SJCRH30 (cell line): ENCODE measurements at regions not wholly inside any gene's neighbourhood (a gene's known extent, or its start where the extent isn't known, plus 50 kb on each side); places are given as distances from the start of the nearest gene placed in this dataset.

Source experiments
- DNase-seq, 2 experiments: peaks; one replicate each; pipeline ENCODE4 v3.0.0-alpha.2; 2015 to 2020
- H3K27ac ChIP-seq: fragments of 250-450 bp; sonication (Bioruptor Pico); 2 replicates; pipeline ENCODE4 v1.5.1; 2020; ENCODE audit warnings: mild to moderate bottlenecking, moderate library complexity
- H3K27me3 ChIP-seq: fragments of 250-450 bp; sonication (Bioruptor Pico); 2 replicates; pipeline ENCODE4 v1.5.1; 2020; ENCODE audit warnings: mild to moderate bottlenecking, moderate library complexity
- H3K36me3 ChIP-seq: fragments of 250-450 bp; sonication (Bioruptor Pico); 2 replicates; pipeline ENCODE4 v1.5.1; 2020; ENCODE audit warnings: mild to moderate bottlenecking, moderate library complexity
- H3K4me1 ChIP-seq: fragments of 250-450 bp; sonication (Bioruptor Pico); 2 replicates; pipeline ENCODE4 v1.5.1; 2020; ENCODE audit warnings: mild to moderate bottlenecking, moderate library complexity
- H3K4me3 ChIP-seq: fragments of 250-450 bp; sonication (Bioruptor Pico); 2 replicates; pipeline ENCODE4 v1.5.1; 2020; ENCODE audit warnings: mild to moderate bottlenecking, moderate library complexity
- H3K9me3 ChIP-seq: fragments of 250-450 bp; sonication (Bioruptor Pico); replicated peaks from 2 replicates; pipeline ENCODE4 v1.5.1; 2020; ENCODE audit warnings: mild to moderate bottlenecking, moderate library complexity

DNA sequence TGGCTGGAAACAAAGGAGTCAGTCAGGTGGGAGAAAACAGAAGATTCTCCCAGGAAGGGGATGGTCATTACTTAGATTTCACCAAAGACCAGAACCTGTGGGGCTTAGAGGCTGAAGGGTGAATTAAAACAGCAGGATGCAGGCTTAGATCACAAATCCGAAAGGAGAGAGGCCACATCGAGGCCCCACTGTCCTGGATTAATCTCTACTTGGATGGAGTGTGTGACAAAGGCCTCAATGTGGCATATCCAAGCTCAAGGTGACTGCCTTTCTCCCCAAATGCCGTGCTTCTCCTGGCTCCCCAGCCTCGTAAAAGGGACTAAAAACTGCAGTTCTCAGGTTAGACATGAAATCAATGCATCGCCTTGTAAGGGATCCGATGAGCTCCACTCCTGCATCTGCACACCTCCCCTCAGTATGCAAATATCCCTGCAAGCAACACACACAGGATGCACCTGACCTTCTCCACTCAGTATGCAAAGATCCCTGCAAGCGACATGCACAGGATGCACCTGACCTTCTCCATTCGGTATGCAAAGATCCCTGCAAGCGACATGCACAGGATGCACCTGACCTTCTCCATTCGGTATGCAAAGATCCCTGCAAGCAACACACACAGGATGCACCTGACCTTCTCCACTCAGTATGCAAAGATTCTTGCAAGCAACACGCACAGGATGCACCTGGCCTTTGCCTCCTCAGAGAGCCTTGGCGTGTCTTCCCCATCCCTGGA is 447.4 kb downstream of the BRD1 start:
- H3K9me3 ChIP-seq, result 0 out of 2 replicates have a peak, but pooled peaks cover 2% of the 10 kb centered on the region
- H3K4me1 ChIP-seq, result no peaks in the 10 kb centered on the region
- no peak overlapping the region for H3K4me3 ChIP-seq
- H3K27me3 ChIP-seq, result peaks cover 57% of the 10 kb centered on the region
- no peaks in the 10 kb centered on the region for H3K36me3 ChIP-seq
- no peak for DNase-seq
- H3K27ac ChIP-seq, result no peak overlapping the region

DNA sequence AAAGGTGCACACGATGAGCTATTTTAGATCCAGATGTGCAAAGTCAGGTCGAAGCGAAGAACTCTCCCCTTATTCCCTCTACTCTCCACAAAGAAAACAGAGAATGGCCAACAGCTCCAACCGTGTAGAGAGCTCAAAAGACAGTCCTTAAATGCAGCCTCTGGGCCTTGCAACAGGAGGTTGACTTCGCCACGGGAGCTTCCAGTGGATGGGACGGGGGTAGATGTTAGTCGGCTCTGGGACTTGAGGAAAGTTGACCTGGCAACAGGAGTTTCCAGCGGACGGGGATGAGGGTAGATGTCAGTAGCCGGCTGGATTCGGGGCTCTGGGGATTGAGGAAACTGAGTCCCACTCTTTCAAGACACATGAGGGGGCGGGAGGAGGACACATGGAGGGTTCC is 450.4 kb downstream of the BRD1 start:
- Histone ChIP-seq H3K9me3 (0 out of 2 replicates have a peak, but pooled peaks cover 2% of the 10 kb centered on the region), H3K36me3 (no peaks in the 10 kb centered on the region), H3K4me3 (no peak overlapping the region), H3K4me1 (no peaks in the 10 kb centered on the region), H3K27me3 (peaks cover 66% of the 10 kb centered on the region), H3K27ac (no peak overlapping the region)
- no peak for DNase-seq

DNA sequence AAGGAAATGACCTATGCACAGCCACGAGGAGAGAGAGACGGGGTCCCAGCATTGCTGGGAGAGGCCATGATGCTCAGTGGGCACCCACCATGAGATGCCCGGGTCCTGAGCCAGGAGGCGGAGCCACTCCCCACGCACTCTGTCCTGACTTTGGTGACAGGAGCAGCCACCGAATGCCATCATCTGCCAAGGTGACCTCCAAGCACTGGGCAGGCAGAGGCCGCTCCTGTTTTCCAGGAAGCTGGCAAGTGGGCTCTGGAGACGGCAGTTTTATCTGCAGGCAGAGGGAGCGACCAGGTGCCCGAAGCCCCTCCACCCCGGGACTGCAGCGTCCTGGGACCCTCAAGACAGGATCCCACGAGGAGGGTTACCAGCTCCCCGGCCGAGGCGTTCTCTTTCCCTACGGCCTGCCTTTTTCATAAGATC is 453.9 kb downstream of the BRD1 start:
- 0 out of 2 replicates have a peak, but pooled peaks cover 2% of the 10 kb centered on the region for H3K9me3 ChIP-seq

DNA sequence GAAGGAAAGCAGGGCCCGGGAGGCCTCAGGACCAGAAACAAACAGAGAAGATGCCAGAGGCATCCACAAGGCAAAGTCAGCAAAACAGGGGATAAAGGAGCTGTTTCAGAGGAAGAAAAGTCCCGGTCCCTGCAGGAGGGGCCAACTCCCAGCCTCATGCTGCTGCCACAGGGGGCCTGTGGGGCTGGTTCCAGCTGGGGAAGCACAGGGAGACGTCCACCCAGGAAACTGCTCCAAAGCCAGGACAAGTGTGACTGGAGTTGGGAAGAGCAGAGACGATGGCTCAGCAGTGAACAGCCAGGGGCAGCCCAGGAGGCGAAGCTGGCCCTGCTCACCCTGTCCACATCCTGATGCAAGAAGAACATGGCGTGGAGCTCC is 454.4 kb downstream of the BRD1 start:
- Histone ChIP-seq H3K4me3 (no peak overlapping the region), H3K9me3 (0 out of 2 replicates have a peak, but pooled peaks cover 2% of the 10 kb centered on the region)
- no peak for DNase-seq

More for the DNA sequence above, 453.9 kb downstream of the BRD1 start:
- H3K4me1 ChIP-seq, result no peaks in the 10 kb centered on the region
- DNase-seq, result no peak
- no peak overlapping the region for H3K4me3 ChIP-seq
- H3K36me3 ChIP-seq, result no peaks in the 10 kb centered on the region
- no peak overlapping the region for H3K27ac ChIP-seq
- H3K27me3 ChIP-seq, result peaks cover 72% of the 10 kb centered on the region

DNA sequence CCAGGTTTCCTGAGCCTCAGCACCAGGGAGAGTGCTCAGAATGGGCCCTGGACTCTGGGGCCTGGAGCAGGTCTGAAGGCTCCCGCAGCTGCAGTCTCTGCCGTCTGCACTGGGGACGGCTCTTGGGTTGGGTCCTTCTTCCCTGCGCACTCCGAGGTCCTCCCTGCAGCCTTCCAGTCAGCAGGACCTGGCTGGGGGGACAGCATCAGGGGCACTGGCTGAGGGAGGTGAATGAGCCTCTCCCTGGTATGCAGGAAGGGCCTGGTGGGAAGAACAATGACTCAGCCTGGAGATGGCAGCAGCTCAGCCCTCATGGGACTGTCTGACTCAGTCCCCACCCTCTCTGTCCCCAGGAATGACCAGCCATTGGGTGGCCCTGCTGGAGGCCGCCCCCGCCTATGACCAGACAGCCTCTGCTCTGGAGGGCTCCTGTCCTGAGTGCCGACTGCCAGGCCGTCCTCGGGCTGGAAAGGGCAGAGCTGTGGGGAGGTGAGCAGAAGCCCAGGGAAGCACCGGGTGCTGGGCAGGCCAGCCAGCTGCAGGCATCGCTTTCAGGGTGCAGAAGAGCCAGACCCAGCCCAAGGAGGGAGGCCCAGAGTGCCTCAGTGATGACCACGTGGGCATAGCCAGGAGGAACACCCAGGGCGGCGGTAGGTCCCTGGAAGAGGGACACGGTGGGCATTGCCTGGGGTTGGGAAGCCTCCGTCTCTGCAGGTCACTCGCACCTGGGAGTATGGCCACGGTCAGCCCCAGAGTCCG is 455.0 kb downstream of the BRD1 start:
- H3K9me3 ChIP-seq, result 0 out of 2 replicates have a peak, but pooled peaks cover 2% of the 10 kb centered on the region
- H3K27me3 ChIP-seq, result peaks cover 71% of the 10 kb centered on the region
- no peaks in the 10 kb centered on the region for H3K36me3 ChIP-seq
- H3K4me3 ChIP-seq, result no peak overlapping the region
- peak in 1 of 2 experiments; percentile 18 for DNase-seq
- no peak overlapping the region for H3K27ac ChIP-seq
- H3K4me1 ChIP-seq, result no peaks in the 10 kb centered on the region

More for the DNA sequence above, 454.4 kb downstream of the BRD1 start:
- Histone ChIP-seq H3K27me3 (peaks cover 71% of the 10 kb centered on the region), H3K36me3 (no peaks in the 10 kb centered on the region), H3K4me1 (no peaks in the 10 kb centered on the region), H3K27ac (no peak overlapping the region)

DNA sequence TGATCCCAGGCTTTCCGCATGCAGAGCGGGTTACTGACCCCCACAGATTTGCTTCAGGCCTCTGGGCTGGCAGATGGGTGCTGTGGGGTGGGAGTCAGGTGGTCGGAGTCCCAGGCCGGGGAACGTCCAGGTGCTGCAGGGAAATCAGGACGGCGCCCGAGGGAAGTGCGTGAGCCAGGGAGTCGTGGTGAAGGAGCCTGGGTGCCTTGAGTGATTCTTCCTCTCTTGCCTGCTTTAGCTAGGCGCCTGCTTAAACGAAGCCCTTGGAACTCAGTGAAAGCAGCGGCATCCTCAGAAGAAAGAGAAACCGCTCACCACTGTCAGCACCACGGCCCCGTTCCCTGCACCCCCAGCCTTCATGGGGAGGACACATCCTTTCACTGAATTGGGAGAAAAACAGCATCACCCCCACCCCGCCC is 455.6 kb downstream of the BRD1 start:
- H3K4me1 ChIP-seq, result no peaks in the 10 kb centered on the region
- H3K36me3 ChIP-seq, result no peaks in the 10 kb centered on the region
- no peak overlapping the region for H3K4me3 ChIP-seq
- peaks cover 68% of the 10 kb centered on the region for H3K27me3 ChIP-seq
- no peak overlapping the region for H3K27ac ChIP-seq
- DNase-seq, result no peak
- 0 out of 2 replicates have a peak, but pooled peaks cover 2% of the 10 kb centered on the region for H3K9me3 ChIP-seq

DNA sequence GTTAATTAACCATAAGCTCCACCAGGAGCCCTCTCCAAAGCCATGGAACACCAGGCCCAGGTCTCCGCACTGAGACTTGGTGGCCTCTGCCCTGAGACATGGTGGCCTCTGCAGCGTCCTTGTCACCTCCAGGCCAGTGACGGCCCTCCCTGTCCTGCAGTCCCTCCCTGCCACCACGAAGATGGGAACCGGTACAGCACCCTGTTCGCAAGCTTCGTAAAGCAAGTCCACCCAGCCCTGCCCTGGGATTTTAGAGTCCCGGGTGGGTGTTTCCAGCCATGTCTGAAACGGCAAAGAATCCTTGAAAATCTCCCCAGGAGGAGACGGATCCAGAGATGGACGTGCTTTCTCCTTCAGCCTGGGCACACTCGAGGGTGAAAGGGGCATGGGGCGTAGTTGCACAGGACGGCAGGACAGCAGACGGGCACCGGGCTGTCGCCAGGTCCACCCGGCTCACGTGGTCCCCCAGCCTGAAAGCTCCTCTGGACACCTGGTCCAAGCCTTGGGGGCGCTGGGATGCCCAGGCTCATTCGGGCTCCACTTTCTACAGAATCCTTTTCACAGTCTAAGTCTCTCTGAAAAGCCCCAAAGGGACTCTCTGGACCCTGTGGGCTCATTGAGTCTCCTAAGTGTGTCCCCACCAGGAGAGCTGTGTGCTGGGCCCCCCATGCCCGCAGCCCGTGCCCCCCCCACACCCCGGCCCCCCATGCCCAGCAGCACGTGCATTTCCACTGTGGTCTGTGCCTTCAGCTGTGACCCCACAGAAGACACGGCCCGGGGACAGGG is 456.2 kb downstream of the BRD1 start:
- no peak overlapping the region for H3K27ac ChIP-seq
- H3K4me1 ChIP-seq, result no peaks in the 10 kb centered on the region
- DNase-seq, result no peak
- H3K27me3 ChIP-seq, result peaks cover 63% of the 10 kb centered on the region
- H3K36me3 ChIP-seq, result no peaks in the 10 kb centered on the region
- H3K4me3 ChIP-seq, result no peak overlapping the region
- H3K9me3 ChIP-seq, result 0 out of 2 replicates have a peak, but pooled peaks cover 1% of the 10 kb centered on the region

DNA sequence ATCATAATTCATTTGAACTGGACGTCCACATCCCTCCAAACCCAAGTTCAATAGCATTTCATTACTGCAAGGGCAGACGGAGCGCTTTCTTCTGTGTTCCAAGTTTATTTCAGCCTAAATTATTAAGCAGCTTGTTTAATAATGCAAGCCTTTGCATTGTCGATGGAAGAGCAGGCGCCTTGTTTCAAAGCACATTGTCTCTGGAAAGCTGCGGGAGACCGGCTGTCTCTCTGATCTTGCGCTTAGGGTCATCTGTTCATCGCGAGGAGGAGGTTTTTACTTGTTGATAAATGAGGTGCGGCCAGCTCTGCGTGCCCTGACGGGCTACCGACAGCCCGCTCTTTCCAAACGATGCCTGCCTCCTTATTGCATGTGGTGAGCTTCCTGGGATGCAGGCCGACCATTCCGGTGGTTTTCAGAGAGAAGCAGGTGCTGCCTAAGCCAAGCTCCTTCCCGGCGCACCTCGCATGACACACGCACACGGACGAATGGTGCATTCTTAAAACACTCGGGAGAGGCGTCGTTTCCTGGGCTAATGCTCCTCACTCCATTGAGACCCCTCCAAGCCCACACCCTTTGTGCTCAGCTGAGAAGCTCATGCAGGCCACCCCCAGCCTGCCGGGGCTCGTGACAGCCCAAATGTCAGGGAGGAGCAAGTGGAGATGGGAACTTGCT is 456.9 kb downstream of the BRD1 start:
- Histone ChIP-seq H3K9me3 (no peaks in the 10 kb centered on the region), H3K36me3 (no peaks in the 10 kb centered on the region), H3K27ac (no peak overlapping the region), H3K4me3 (no peak overlapping the region), H3K4me1 (no peaks in the 10 kb centered on the region), H3K27me3 (peaks cover 61% of the 10 kb centered on the region)
- no peak for DNase-seq

DNA sequence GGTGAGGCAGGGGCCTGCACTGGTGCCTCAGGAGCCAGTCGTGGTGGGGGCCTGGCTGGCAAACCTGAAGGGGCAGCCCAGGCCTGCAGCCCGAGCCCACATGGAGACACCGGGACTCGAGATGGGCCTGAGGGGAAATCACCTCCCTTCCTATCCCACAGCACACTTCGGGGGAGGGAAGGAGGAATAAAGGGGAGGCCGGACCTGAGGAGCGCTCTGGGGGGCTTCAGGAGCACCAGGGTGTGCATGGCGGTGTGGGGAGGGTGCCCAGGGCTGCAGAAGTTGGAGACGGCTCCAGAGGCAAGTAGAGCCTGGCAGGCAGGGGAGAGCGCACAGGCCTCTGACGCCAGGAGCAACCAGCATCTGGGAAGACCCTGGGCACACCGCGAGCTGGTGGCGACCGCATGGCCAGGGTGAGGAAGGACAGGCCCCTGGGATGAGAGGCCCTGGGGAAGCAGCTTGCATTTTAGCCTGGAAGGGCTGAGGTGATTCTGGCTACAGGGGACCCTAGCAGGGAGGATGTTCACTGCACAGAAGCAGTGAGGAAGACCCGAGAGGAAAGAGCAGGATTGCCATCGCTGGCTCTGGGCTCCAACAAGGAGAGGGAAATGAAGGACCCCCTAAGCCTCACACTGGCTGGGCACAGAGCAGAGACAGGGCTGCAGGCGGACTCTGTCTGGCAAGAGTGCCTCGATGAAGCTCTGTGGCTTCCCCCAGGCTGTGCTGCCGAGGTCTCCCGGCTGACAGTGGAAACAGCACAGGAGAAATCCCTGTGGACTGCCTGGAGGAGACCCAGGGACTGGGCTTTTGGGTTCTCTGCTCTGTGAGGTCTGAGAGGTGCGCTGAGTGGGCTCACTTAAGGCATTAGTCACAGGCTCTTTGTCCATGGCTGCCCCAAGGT is 457.7 kb downstream of the BRD1 start:
- no peak for DNase-seq
- Histone ChIP-seq H3K36me3 (no peaks in the 10 kb centered on the region), H3K4me3 (no peak overlapping the region), H3K27me3 (peaks cover 67% of the 10 kb centered on the region), H3K27ac (no peak overlapping the region), H3K4me1 (no peaks in the 10 kb centered on the region), H3K9me3 (no peaks in the 10 kb centered on the region)

DNA sequence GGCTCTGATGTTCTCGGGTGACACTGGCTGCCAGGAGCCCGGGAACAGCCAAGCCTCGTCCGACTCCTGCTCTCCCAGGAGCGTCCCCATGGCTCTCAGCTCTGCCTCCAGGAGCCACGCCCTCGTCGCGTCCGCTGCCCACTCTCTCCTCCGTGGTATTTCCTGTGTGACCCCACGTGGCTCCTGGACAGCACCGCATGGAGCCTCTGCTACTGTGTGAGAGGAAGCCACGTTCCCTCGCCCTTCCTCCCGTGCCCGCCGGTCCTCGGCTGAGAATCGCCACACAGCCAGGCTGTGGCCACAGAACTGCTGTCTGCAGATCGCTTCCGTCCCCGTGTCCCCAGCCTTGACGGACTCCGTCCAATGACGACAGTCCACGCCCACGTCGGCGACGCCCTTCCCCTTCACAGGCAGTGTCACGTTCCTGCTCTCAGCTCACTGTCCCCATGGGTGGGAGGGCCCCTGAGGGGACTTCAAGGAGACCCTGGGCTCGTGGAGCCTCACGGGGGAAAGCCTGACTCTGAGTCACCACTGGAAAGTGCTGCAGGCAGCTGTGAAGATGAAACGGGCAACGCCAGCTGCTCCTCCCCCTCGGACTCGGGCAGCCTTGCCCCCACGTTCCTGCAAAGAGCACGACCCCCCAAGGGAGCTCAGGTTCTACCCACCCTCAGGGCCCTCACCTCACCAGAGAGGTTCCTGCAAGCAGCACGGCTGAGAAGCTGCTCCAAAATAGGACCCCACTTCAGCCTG is 458.5 kb downstream of the BRD1 start:
- Histone ChIP-seq H3K36me3 (no peaks in the 10 kb centered on the region), H3K27me3 (peaks cover 69% of the 10 kb centered on the region), H3K4me3 (no peak overlapping the region), H3K27ac (no peak overlapping the region), H3K4me1 (no peaks in the 10 kb centered on the region), H3K9me3 (no peaks in the 10 kb centered on the region)
- DNase-seq, result no peak

DNA sequence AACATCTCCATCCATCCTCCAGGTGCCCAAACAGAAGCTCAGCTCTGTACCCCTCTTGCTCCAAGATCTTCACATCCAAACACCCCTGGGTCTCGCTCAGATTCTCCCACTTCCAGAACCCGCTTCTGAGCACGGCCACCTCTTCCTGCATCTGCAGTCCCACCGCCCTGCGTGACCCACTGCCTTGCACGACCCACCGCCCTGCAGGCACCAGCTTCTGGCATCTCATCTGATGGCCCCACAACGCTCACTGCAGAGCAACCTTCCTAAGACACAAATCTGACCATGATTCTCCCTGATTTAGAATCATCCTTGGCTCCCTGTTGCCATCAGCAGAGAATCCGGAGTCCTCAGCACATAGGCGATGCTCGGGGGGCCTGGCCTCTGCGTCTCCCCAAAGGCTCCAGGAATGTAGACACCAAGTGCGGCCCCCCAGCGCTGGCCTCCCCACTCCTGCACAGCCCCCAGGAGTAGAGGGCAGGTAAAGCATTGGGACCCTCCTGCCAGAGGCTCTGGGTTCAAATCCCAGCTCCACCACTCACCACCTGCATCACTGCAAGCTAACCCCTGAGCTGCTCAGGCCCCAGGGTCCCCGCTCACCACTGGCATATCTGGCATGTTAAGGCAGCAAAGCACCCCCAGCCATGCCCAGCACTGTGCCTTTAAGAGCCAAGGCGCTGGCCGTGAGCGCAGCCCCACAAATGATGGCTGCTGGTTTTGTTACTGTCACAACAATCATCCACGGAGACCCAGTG is 459.3 kb downstream of the BRD1 start:
- no peak for DNase-seq
- H3K36me3 ChIP-seq, result no peaks in the 10 kb centered on the region
- H3K4me3 ChIP-seq, result no peak overlapping the region
- peaks cover 73% of the 10 kb centered on the region for H3K27me3 ChIP-seq
- no peaks in the 10 kb centered on the region for H3K9me3 ChIP-seq
- no peaks in the 10 kb centered on the region for H3K4me1 ChIP-seq
- no peak overlapping the region for H3K27ac ChIP-seq

DNA sequence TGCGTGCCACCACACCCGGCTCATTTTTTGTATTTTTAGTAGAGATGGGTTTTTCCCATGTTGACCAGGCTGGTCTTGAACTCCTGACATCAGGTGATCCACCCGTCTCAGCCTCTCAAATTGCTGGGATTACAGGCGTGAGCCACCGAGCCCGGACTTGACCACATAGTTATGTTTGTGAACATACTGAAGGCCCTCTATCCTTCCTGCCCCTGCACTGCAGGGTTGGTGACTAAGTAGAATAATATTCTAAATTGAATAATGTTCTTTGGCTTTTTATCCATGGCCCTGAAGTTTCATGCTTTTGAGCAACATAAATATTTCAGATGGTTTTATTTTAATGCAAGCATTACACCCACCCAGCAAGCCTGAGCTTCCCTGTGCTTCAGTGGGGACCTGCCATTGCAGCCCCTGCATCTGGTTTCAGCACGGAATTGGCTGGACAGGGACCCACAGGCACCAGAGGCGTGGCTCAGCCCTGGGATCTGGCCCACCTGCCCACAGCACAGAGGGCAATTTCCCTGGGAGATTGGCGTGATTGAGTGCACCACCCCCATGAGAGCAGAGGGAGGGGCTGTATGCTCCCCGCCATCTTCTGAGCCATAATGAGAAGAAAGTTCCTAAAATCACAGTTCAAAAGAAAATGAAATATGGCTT is 460.5 kb downstream of the BRD1 start:
- Histone ChIP-seq H3K4me1 (0 out of 2 replicates have a peak, but pooled peaks cover 5% of the 10 kb centered on the region), H3K27me3 (peaks cover 68% of the 10 kb centered on the region), H3K27ac (no peak overlapping the region), H3K4me3 (no peak overlapping the region), H3K36me3 (no peaks in the 10 kb centered on the region), H3K9me3 (no peaks in the 10 kb centered on the region)
- DNase-seq, result no peak
